ENCODE measurements at regions not wholly inside any gene's neighbourhood (a gene's known extent, or its start where the extent isn't known, plus 50 kb on each side); places are given as distances from the start of the nearest gene placed in this dataset.

GRCh38 chr4:178293601-178294000 is 851.4 kb upstream of the AGA start:
- DNase-seq (no peak), ATAC-seq (no peak)
- intact Hi-C loops (cut with DNase I) = no loop called here
- Histone ChIP-seq H3K36me3 (no peaks in the 10 kb centered on the region), H3K27ac (no peak overlapping the region), H3K9me3 (peaks cover 0 to 8% (median 0%) of the 10 kb centered on the region in 11 donors), H3K27me3 (no peaks in the 10 kb centered on the region), H3K4me1 (no peaks in the 10 kb centered on the region), H3K4me3 (no peak overlapping the region)
- TF ChIP-seq CTCF (IDR thresholded peaks at IDR 0.05) = no peak
- 75 to 80% methylated on average over 6 of the region's 6 CpGs for WGBS, 2 donors

GRCh38 chr4:178296669-178297068 is 854.4 kb upstream of the AGA start:
- intact Hi-C loops (cut with DNase I) = no loop called here
- 82 to 83% methylated on average over 1 of the region's 1 CpG for WGBS, 2 donors
- peak in 2 of 8 donors; percentile 25 to 50 for ATAC-seq
- TF ChIP-seq CTCF (IDR thresholded peaks at IDR 0.05) = peak in 1 of 9 donors; percentile 16
- Histone ChIP-seq H3K4me1 (no peaks in the 10 kb centered on the region), H3K4me3 (no peak overlapping the region), H3K27me3 (no peaks in the 10 kb centered on the region), H3K36me3 (no peaks in the 10 kb centered on the region), H3K9me3 (peaks cover 0 to 18% (median 0%) of the 10 kb centered on the region in 11 donors), H3K27ac (no peak overlapping the region)
- DNase-seq = no peak

DNA sequence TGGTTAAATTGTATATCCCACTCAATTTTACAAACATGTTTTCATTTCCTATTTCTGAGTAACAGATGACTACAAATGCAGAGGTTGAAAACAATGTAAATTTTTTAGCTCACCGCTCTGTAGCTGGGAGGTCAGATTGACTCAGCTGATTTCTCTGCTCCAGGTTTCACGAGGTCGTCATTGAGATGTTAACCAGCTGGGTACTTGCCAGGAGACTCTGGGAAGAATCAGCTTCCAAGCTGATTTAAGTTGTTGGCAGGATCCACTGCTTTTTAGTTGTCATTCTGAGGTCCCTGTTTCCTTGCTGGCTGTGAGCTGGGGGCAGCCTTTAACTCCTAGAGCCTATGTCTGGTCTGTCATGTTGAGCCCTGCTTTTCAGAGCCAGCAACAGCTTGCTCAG is 864.3 kb upstream of the AGA start:
- WGBS, 2 donors = 11 to 17% methylated on average over 3 of the region's 3 CpGs
- no peaks in the 10 kb centered on the region for H3K36me3 ChIP-seq
- no peaks in the 10 kb centered on the region for H3K27me3 ChIP-seq
- H3K27ac ChIP-seq = no peak overlapping the region
- ATAC-seq (peak in 1 of 8 donors; percentile 11), DNase-seq (no peak)
- no peak for TF ChIP-seq CTCF (IDR thresholded peaks at IDR 0.05)
- intact Hi-C loops (cut with DNase I) = loop anchor here in 1 of 10 donors (10.0 kb wide), 1 partner anchor 282 kb away; no protein-coding TSS in a partner anchor
- H3K9me3 ChIP-seq = no peaks in the 10 kb centered on the region
- no peak overlapping the region for H3K4me3 ChIP-seq
- no peaks in the 10 kb centered on the region for H3K4me1 ChIP-seq

- intact Hi-C loops (cut with DNase I) = loop anchor here in 1 of 10 donors (10.0 kb wide), 1 partner anchor 285 kb away; no protein-coding TSS in a partner anchor
- no peak for TF ChIP-seq CTCF (IDR thresholded peaks at IDR 0.05)
These were observed 867.7 kb upstream of the AGA start for GRCh38 chr4:178309890-178310289.

More at GRCh38 chr4:178309890-178310289, 867.7 kb upstream of the AGA start:
- DNase-seq (no peak), ATAC-seq (no peak)
- WGBS, 2 donors = 41 to 44% methylated on average over 2 of the region's 2 CpGs
- H3K4me3 ChIP-seq = no peak overlapping the region
- no peaks in the 10 kb centered on the region for H3K9me3 ChIP-seq
- H3K27ac ChIP-seq = no peak overlapping the region
- no peaks in the 10 kb centered on the region for H3K36me3 ChIP-seq
- no peaks in the 10 kb centered on the region for H3K4me1 ChIP-seq
- no peaks in the 10 kb centered on the region for H3K27me3 ChIP-seq
